ENCODE measurements at regions not wholly inside any gene's neighbourhood (a gene's known extent, or its start where the extent isn't known, plus 50 kb on each side); places are given as distances from the start of the nearest gene placed in this dataset.
"Not testable (repeated sequence)": the region's sequence is repeated elsewhere in the genome, so short reads cannot be mapped to it uniquely, and the experiment has no call there.

DNA sequence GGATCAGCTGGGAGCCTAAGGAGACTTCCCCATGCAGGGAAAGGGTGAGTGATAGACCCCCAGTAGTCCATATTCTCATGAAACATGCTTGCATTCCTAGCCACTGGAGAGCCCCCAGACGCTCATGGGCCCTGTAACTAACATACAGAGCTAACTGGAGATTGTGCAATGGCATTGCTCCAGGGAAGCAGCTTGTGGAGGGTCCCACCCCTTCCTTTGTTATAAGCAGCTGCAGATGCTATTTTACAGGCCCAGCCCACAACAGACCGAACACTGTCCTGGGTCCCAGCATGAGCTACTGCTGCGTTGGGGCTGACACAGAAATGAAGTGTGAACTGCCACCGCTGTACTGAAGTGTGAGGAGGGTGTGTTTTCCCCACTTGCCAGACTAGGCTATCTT, 1465.7 kb upstream of the DIAPH2 start:
- DNase-seq (ENCODE audit: low read depth), result no peak

- DNase-seq (ENCODE audit: low read depth), result no peak
Measured at GRCh38 chrX:95248386-95248785, 1436.3 kb upstream of the DIAPH2 start.

- DNase-seq (ENCODE audit: low read depth), result no peak
Measured at GRCh38 chrX:95290455-95290854, 1394.2 kb upstream of the DIAPH2 start.

- DNase-seq (ENCODE audit: low read depth), result no peak
Measured at GRCh38 chrX:95291561-95291960, 1393.1 kb upstream of the DIAPH2 start.

- DNase-seq (ENCODE audit: low read depth), result peak; percentile 1
Measured at GRCh38 chrX:95318882-95319281, 1365.8 kb upstream of the DIAPH2 start.

GRCh38 chrX:95325185-95325584, 1359.5 kb upstream of the DIAPH2 start:
- no peak for DNase-seq (ENCODE audit: low read depth)

- DNase-seq (ENCODE audit: low read depth), result no peak
Measured at GRCh38 chrX:95330292-95330691, 1354.3 kb upstream of the DIAPH2 start.

GRCh38 chrX:95332530-95332929, 1352.1 kb upstream of the DIAPH2 start:
- DNase-seq (ENCODE audit: low read depth), result no peak

GRCh38 chrX:95346856-95347255, 1337.8 kb upstream of the DIAPH2 start:
- peak; percentile 5 for DNase-seq (ENCODE audit: low read depth)

- DNase-seq (ENCODE audit: low read depth), result no peak
Measured at GRCh38 chrX:95350774-95351488, 1333.7 kb upstream of the DIAPH2 start.

DNA sequence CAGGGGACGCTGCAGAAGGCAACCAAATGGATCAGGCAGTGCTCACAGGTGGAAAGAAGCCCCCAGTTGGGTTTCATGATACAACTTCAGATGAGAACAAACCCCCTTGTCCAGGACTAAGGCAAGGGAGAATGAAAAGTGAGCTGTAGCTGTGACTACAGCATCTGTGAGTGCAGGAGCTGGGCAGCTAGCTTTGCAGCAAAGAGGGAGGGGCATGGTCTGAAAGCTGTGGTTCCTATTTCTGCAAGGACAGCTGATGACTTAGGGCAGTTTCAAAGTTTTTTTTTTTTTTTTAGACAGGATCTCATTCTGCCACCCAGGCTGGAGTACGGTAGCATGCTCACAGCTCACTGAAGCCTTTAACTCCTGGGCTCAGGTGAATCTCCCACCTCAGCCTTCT, 1317.4 kb upstream of the DIAPH2 start:
- DNase-seq (ENCODE audit: low read depth), result no peak

DNA sequence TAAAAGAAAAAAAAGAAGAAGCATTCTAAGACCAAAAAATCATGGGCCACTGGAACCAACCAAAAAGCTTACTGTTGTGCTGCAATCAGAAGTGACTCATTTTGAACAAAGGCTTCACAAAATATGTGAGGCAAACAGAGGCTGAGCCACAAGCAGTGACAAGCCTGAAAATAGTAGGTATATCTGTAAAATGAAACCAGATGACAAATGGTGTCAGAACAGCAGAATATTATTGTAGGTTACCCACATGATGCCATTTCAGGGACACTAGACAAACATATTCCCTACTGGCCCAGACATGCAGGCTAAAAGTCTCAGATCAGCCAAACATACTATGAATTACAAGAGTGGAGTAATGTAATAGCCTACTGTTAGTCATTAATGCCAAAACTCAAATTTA, 1301.8 kb upstream of the DIAPH2 start:
- no peak for DNase-seq (ENCODE audit: low read depth)

- no peak for DNase-seq (ENCODE audit: low read depth)
Measured at GRCh38 chrX:95383778-95384177, 1300.9 kb upstream of the DIAPH2 start.

DNA sequence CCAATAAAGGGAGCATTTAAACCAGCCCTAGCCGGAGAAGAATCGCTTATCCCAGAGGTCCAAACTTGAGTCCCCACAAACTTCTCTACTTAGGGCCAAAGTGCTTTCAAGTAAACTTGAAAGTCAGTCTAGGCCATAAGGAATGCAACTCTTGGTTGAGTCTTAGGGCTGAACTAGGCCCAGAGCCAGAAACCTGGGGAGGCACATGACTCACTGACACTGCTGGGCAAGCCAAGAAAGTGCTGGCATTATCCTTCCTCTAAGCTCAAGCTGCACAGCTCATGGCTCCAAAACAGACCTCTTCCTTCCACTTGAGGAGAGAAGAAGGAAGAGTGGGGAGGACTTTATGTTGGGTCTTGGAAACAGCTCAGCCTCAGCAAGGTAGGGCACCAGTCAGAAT, 1257.3 kb upstream of the DIAPH2 start:
- DNase-seq (ENCODE audit: low read depth), result peak; percentile 17

DNA sequence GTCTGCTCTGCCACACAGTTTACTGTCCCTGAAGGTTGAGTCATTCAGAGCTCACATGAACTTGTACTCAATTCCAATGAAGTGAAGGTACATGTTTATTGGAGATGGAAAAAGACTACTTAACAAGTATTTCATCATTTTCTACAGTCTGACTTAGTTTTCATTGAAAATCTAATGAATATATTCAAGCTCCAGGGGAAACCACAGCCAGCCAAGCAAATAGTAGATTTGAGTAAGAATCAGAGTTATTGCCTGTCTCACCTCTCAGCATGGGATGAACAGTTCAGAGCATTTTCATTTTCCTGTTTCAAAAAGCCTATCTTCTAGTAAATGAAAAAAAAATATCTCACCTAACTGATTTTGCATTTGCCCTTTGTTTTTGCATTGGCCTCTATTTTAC, 1249.4 kb upstream of the DIAPH2 start:
- DNase-seq (ENCODE audit: low read depth), result no peak

- no peak for DNase-seq (ENCODE audit: low read depth)
Measured at GRCh38 chrX:95441836-95442235, 1242.8 kb upstream of the DIAPH2 start.

DNA sequence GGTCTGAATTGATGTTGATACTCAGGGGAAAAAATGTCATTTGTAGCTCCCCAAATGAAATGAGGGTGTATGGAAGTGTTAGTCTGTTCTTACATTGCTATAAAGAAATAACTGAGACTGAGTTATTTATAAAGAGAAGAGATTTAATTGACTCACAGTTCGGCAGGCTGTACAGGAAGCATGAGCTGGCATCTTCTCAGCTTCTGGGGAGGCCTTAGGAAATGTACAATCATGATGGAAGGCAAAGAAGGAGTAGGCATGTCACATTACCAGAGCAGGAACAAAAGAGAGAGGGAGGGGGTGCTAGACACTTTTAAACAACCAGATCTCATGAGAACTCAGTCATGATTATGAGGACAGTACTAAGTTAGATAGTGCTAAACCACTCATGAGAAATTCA, 1199.9 kb upstream of the DIAPH2 start:
- no peak for DNase-seq (ENCODE audit: low read depth)

DNA sequence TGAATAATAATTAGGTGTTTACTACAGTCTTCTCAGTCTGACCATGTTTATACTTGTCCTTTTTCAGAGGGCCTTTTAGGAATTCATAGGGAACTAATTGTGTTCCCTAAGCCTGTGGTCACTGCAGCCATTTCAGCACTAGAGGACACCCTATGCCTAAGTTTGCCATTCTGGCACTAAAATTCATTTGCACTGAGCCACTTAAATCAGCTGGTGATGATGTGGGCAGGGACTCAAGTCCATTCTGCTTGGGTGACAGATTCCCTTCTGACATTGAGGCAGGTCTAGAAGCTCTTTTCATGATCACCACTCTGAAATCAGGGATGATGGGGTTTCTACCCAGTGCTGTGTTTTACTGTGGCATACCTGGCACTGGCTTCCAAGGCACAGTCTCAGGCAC, 1178.9 kb upstream of the DIAPH2 start:
- DNase-seq (ENCODE audit: low read depth), result no peak

GRCh38 chrX:95509474-95509873, 1175.2 kb upstream of the DIAPH2 start:
- no peak for DNase-seq (ENCODE audit: low read depth)

DNA sequence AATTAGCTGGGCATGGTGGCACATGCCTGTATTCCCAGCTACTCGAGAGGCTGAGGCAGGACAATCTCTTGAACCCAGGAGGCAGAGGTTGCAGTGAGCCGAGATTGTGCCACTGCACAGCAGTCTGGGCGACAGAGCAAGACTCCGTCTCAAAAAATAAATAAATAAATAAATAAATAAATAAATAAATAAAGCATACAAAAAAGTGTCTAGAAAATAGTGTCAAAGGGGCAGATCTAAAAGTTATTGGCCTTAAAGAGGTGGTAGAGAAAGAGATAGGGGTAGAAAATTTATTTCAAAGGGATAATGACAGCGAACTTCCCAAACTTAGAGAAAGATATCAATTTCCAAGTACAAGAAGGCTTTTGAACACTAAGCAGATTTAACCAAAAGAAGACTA, 1160.6 kb upstream of the DIAPH2 start:
- not testable (repeated sequence) for DNase-seq (ENCODE audit: low read depth)

DNA sequence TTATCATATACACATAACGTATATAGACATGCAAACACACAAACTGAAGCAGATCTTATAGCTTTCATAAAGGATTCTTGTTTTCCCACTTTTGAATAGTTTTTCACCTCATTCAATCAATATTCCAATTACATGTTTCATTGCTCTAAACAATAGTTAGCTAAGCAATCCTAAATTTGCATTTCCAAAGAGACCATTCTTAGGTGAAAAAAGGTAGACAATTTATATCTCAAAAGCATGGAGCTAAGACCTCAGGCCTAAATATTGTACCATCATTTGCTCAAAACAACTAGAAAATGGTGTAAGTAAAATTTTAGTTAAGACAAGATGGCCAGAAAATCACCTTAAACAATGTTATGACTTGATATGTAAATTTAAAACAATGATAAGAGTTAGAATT, 1148.5 kb upstream of the DIAPH2 start:
- DNase-seq (ENCODE audit: low read depth), result no peak

GRCh38 chrX:95536661-95537060, 1148.0 kb upstream of the DIAPH2 start:
- DNase-seq (ENCODE audit: low read depth), result no peak

DNA sequence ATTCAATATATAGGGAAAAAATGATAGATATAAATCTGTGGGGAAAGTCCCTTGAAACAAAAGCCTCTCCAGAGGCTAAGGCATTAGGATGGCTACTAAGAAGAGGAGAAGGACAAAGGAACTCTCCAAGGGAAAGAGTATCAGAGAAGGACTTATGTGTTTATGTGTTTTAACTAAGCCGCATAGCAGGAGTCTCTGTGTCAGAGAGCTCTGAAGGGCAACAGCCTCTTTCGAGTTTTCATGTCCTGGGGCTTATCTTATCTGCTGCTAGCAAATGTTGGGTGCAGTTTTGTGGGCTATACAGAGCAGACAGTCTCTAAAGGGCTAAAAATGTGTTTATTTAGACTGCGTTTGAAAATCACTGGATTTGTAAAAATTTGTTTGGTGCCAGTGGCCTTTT, 1145.6 kb upstream of the DIAPH2 start:
- DNase-seq (ENCODE audit: low read depth), result no peak

GRCh38 chrX:95549552-95549951, 1135.1 kb upstream of the DIAPH2 start:
- not testable (repeated sequence) for DNase-seq (ENCODE audit: low read depth)

DNA sequence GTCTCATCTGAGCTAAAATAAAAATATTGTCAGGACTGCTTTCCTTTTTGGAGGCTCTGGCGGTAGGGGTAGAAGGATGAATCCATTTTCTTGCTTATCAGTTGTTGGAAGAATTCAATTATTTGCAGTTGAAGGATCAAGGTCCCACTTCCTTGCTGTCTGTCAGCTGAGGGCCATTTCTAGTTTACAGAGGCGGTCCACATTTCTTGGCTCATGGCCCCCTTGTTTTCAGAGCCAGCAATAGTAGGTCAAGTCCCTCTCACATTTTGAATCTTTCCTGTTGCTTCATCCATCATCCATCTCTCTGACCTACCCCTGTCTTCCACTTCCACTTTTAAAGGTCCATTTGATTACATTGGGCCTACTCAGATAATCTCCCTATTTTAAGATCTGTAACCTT, 1099.3 kb upstream of the DIAPH2 start:
- DNase-seq (ENCODE audit: low read depth), result no peak
